ENCODE measurements at regions not wholly inside any gene's neighbourhood (a gene's known extent, or its start where the extent isn't known, plus 50 kb on each side); places are given as distances from the start of the nearest gene placed in this dataset.

DNA sequence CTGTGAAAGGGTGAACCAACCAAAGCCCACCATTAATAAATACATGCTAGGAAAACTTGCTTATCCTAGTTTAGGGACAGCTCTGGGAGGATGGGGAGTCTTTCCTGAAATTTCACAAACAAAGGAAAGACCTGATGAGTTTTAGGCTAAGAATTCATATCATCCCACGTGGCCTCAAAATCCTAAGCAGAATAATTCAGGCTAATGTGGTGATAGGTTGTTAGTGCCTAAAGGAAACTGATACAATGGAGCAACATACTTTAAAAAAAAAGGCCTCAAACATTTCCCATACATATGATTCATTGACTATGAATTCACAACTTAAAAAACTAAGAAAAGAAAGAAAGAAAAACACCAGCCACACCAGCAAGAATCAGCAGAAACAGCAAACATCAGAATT, 126.9 kb upstream of the CNTN4 start:
- Histone ChIP-seq H3K4me3 (no peak overlapping the region), H3K27me3 (replicated peaks; ENCODE audit: insufficient read depth) (no peaks in the 10 kb centered on the region), H3K9me3 (no peaks in the 10 kb centered on the region), H3K27ac (no peak overlapping the region), H3K36me3 (no peaks in the 10 kb centered on the region), H3K4me1 (replicated peaks) (no peaks in the 10 kb centered on the region)
- intact Hi-C loops (cut with DNase I): no loop called here
- WGBS: 57% methylated on average over 1 of the region's 1 CpG
- no peak for TF ChIP-seq POLR2AphosphoS5 (IDR thresholded peaks at IDR 0.05)
- no peak for TF ChIP-seq CTCF (IDR thresholded peaks at IDR 0.05)
- TF ChIP-seq POLR2A (IDR thresholded peaks at IDR 0.05): no peak
- no peak for DNase-seq (ENCODE audit: low spot score)

DNA sequence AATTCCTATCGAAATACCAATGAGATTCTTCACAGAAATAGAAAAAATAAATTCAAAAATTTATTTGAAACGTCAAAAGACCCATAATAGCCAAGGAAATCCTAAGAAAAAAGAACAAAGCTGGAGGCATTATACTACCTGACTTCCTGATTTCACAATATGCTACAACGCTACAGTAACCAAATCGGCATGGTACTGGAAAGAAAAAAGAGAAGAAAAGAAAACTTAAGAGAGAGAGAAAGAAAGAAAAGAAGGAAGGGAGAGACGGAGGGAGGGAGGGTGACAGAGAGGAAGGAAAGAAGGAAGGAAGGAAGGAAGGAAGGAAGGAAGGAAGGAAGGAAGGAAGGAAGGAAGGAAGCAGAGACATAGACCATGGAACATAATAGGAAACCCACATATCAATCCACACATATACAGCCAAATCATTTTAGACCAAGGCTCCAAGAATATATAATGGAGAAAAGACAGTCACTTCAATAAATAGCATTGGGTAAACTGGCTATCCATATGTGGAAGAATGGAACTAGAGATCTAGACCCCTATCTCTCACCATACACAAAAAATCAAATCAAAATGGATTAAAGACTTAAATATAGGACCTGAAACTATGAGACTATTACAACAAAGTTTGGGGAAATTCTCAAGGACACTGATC, 118.6 kb upstream of the CNTN4 start:
- TF ChIP-seq POLR2AphosphoS5 (IDR thresholded peaks at IDR 0.05): no peak
- TF ChIP-seq CTCF (IDR thresholded peaks at IDR 0.05): no peak
- no peak for TF ChIP-seq POLR2A (IDR thresholded peaks at IDR 0.05)
- no peaks in the 10 kb centered on the region for H3K36me3 ChIP-seq
- no peaks in the 10 kb centered on the region for H3K9me3 ChIP-seq
- 87% methylated on average over 5 of the region's 5 CpGs for WGBS
- no peak overlapping the region for H3K4me3 ChIP-seq
- DNase-seq (ENCODE audit: low spot score): no peak
- H3K4me1 ChIP-seq (replicated peaks): no peaks in the 10 kb centered on the region
- no peaks in the 10 kb centered on the region for H3K27me3 ChIP-seq (replicated peaks; ENCODE audit: insufficient read depth)
- H3K27ac ChIP-seq: no peak overlapping the region
- intact Hi-C loops (cut with DNase I): no loop called here

- no peak for TF ChIP-seq POLR2A (IDR thresholded peaks at IDR 0.05)
- no peak for TF ChIP-seq CTCF (IDR thresholded peaks at IDR 0.05)
- no peak for TF ChIP-seq POLR2AphosphoS5 (IDR thresholded peaks at IDR 0.05)
- no peaks in the 10 kb centered on the region for H3K36me3 ChIP-seq
- DNase-seq (ENCODE audit: low spot score): no peak
- no peaks in the 10 kb centered on the region for H3K27me3 ChIP-seq (replicated peaks; ENCODE audit: insufficient read depth)
- no peaks in the 10 kb centered on the region for H3K9me3 ChIP-seq
- WGBS: 41% methylated on average over 3 of the region's 3 CpGs
- H3K4me3 ChIP-seq: no peak overlapping the region
- intact Hi-C loops (cut with DNase I): no loop called here
- H3K27ac ChIP-seq: no peak overlapping the region
- H3K4me1 ChIP-seq (replicated peaks): no peaks in the 10 kb centered on the region
Observed at GRCh38 chr3:1987980-1988379, 110.7 kb upstream of the CNTN4 start.

- 91% methylated on average over 1 of the region's 1 CpG for WGBS
- Histone ChIP-seq H3K9me3 (no peaks in the 10 kb centered on the region), H3K27me3 (replicated peaks; ENCODE audit: insufficient read depth) (no peaks in the 10 kb centered on the region), H3K36me3 (no peaks in the 10 kb centered on the region), H3K4me3 (no peak overlapping the region), H3K4me1 (replicated peaks) (no peaks in the 10 kb centered on the region), H3K27ac (no peak overlapping the region)
- TF ChIP-seq CTCF (IDR thresholded peaks at IDR 0.05) (no peak), POLR2A (IDR thresholded peaks at IDR 0.05) (no peak), POLR2AphosphoS5 (IDR thresholded peaks at IDR 0.05) (no peak)
- intact Hi-C loops (cut with DNase I): no loop called here
- DNase-seq (ENCODE audit: low spot score): no peak
Observed at GRCh38 chr3:1998739-1999138, 99.9 kb upstream of the CNTN4 start.

DNA sequence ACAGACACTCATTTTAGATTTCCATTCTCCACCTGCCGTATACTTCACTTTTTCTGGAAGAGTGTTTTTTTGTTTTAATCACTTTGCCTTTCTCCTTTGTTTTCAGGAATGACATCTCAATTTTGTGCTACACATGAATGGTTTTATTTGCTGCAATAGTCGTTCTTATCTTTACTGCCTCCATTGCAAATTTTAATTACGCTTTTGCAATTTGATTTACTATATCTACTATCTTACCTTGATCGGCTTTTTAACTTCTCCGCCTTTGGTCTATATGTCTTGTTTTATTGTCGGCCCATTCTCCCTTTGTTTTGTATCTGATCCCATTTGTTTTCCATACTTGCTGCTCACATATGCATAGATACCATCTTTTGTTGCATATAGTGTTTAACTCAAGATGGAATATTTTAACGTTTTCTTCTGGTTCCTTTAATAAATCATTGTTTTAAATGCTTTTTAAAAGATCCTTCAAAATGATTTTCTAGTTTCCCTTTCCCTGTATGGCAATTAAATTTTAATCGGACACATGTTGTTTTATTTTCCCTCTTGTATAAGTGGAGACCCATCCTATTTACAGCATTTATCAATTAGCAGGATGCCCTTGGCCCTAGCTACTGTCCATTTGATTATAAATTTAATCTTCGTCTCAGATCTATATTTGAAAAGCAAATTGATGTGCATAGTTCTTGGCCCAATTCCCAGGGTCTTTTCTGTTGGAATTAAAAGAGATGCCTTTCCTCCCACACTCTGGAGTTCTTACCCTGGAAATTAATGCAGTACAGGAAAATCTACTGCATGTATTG, 97.2 kb upstream of the CNTN4 start:
- Histone ChIP-seq H3K9me3 (no peaks in the 10 kb centered on the region), H3K4me1 (replicated peaks) (no peaks in the 10 kb centered on the region), H3K27ac (no peak overlapping the region), H3K27me3 (replicated peaks; ENCODE audit: insufficient read depth) (no peaks in the 10 kb centered on the region), H3K36me3 (no peaks in the 10 kb centered on the region), H3K4me3 (no peak overlapping the region)
- WGBS: 29% methylated on average over 9 of the region's 9 CpGs
- intact Hi-C loops (cut with DNase I): no loop called here
- TF ChIP-seq POLR2AphosphoS5 (IDR thresholded peaks at IDR 0.05) (no peak), CTCF (IDR thresholded peaks at IDR 0.05) (no peak), POLR2A (IDR thresholded peaks at IDR 0.05) (no peak)
- DNase-seq (ENCODE audit: low spot score): no peak
